Neuronal stem cell (in vitro differentiated cells): ENCODE measurements at regions not wholly inside any gene's neighbourhood (a gene's known extent, or its start where the extent isn't known, plus 50 kb on each side); places are given as distances from the start of the nearest gene placed in this dataset.

Experiments
- DNase-seq: peaks from one replicate; pipeline ENCODE4 v3.0.0-alpha.2; 2013; ENCODE audit warnings: low spot score
- H2AFZ ChIP-seq: one replicate; pipeline ENCODE4 v1.6.1; 2013; ENCODE audit warnings: mild to moderate bottlenecking, low read length, inconsistent platforms
- H2AK5ac ChIP-seq: 2 replicates; pipeline ENCODE4 v1.6.1; 2013; ENCODE audit warnings: low read depth, mild to moderate bottlenecking, inconsistent platforms, low read length, moderate library complexity, mixed read lengths
- H2BK120ac ChIP-seq: 2 replicates; pipeline ENCODE4 v1.6.1; 2013; ENCODE audit warnings: low read depth, mild to moderate bottlenecking, inconsistent platforms, low read length, moderate library complexity, mixed read lengths
- H2BK12ac ChIP-seq: one replicate; pipeline ENCODE4 v1.6.1; 2013; ENCODE audit warnings: low read length, inconsistent platforms
- H2BK15ac ChIP-seq: 2 replicates; pipeline ENCODE4 v1.6.1; 2013; ENCODE audit warnings: mild to moderate bottlenecking, low read length, inconsistent platforms, mixed read lengths
- H2BK5ac ChIP-seq: one replicate; pipeline ENCODE4 v1.6.1; 2013; ENCODE audit warnings: inconsistent platforms, mild to moderate bottlenecking, low read length, moderate library complexity
- H3K14ac ChIP-seq: one replicate; pipeline ENCODE4 v1.6.1; 2013; ENCODE audit warnings: low read length, inconsistent platforms
- H3K18ac ChIP-seq: 2 replicates; pipeline ENCODE4 v1.6.1; 2013; ENCODE audit warnings: low read length, inconsistent platforms
- H3K23ac ChIP-seq: 2 replicates; pipeline ENCODE4 v1.6.1; 2013; ENCODE audit warnings: low read depth, mild to moderate bottlenecking, mixed read lengths, low read length, inconsistent platforms; ENCODE audit not compliant: poor library complexity
- H3K27ac ChIP-seq: replicated peaks from 3 replicates; pipeline ENCODE4 v1.5.1; 2013; ENCODE audit warnings: low read length, inconsistent platforms
- H3K27me3 ChIP-seq, 3 experiments: 2 replicates each; pipeline ENCODE4 v1.6.1; 2013; ENCODE audit warnings: low read length in 3 of 3, mild to moderate bottlenecking in 2 of 3, inconsistent platforms in 1 of 3, low read depth in 1 of 3, mixed read lengths in 1 of 3, moderate library complexity in 1 of 3; ENCODE audit not compliant: control insufficient read depth in 3 of 3, insufficient read depth in 3 of 3
- H3K36me3 ChIP-seq, 2 donors: replicated peaks in 1 of 2; 2 replicates each; pipeline ENCODE4 v1.6.1; 2013; ENCODE audit warnings: low read length in 2 of 2; ENCODE audit not compliant: control insufficient read depth in 2 of 2, insufficient read depth in 2 of 2
- H3K4ac ChIP-seq: 2 replicates; pipeline ENCODE4 v1.6.1; 2013; ENCODE audit warnings: inconsistent platforms, mild to moderate bottlenecking, low read length, moderate library complexity
- H3K4me1 ChIP-seq, 2 donors: 1 replicate in 1 of 2; 2 replicates in 1 of 2; pipeline ENCODE4 v1.6.1; 2013; ENCODE audit warnings: low read length in 2 of 2, low read depth in 1 of 2; ENCODE audit not compliant: control insufficient read depth in 2 of 2, insufficient read depth in 1 of 2
- H3K4me2 ChIP-seq: one replicate; pipeline ENCODE4 v1.6.1; 2013; ENCODE audit warnings: mild to moderate bottlenecking, low read length, inconsistent platforms; ENCODE audit not compliant: insufficient read depth, poor library complexity, severe bottlenecking
- H3K4me3 ChIP-seq, 2 donors: 2 replicates each; pipeline ENCODE4 v1.5.1; 2013; ENCODE audit warnings: low read length in 2 of 2, mild to moderate bottlenecking in 2 of 2, inconsistent platforms in 1 of 2, moderate library complexity in 1 of 2
- H3K79me1 ChIP-seq: one replicate; pipeline ENCODE4 v1.6.1; 2013; ENCODE audit warnings: low read depth, mild to moderate bottlenecking, inconsistent platforms, low read length, moderate library complexity
- H3K9ac ChIP-seq: one replicate; pipeline ENCODE4 v1.6.1; 2013; ENCODE audit warnings: mild to moderate bottlenecking, low read depth, low read length, inconsistent platforms; ENCODE audit not compliant: poor library complexity
- H3K9me3 ChIP-seq, 2 donors: replicated peaks in 1 of 2; 2 replicates each; pipeline versions ENCODE3 to v1.6.1; 2013; ENCODE audit warnings: low read length in 2 of 2, mild to moderate bottlenecking in 2 of 2, inconsistent platforms in 1 of 2, low read depth in 1 of 2, mixed read lengths in 1 of 2, moderate library complexity in 1 of 2; ENCODE audit not compliant: control insufficient read depth in 2 of 2, insufficient read depth in 1 of 2
- H4K8ac ChIP-seq: one replicate; pipeline ENCODE4 v1.6.1; 2013; ENCODE audit warnings: low read depth, mild to moderate bottlenecking, inconsistent platforms, low read length, moderate library complexity
- H4K91ac ChIP-seq: one replicate; pipeline ENCODE4 v1.6.1; 2013; ENCODE audit warnings: low read length, low read depth, mild to moderate bottlenecking, inconsistent platforms; ENCODE audit not compliant: poor library complexity
- WGBS, 2 donors: extraction: QIAGEN DNeasy Blood & Tissue Kit; methylation state at CpG; one replicate each; pipeline ENCODE4 v1.1.7; 2013; ENCODE audit warnings: missing lambda C conversion rate in 2 of 2, mixed read lengths in 1 of 2; ENCODE audit not compliant: insufficient read length in 2 of 2, insufficient replicate concordance in 1 of 2; ENCODE audit errors: extremely low coverage in 2 of 2; 5-methylcytosine and 5-hydroxymethylcytosine counted together

DNA sequence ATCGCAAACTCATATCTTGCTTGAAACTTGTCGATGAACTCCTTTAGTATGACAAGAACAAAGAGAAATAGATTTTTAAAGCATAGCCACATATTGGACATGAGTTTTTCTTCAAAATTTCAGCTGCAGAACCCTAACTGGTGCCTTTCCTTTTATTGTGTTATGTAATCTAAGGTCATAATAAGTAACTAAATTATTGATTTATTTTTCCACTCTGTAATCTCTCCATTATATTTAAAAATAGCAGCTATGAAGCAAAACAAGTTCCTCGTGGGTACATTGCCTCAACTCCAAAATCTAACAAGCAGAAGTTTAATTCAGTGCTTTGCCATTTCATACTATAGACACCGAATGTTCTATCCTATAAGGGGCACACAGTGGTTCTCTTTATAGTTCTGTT is 159.2 kb upstream of the PRSS1 start:
- no peak overlapping the region for H2BK120ac ChIP-seq
- H2AFZ ChIP-seq, result no peak overlapping the region
- no peak overlapping the region for H3K4me2 ChIP-seq
- H3K9ac ChIP-seq, result no peak overlapping the region
- H3K79me1 ChIP-seq, result no peaks in the 10 kb centered on the region
- H3K36me3 ChIP-seq, result no peaks in the 10 kb centered on the region
- H4K8ac ChIP-seq, result no peak overlapping the region
- no peak overlapping the region for H2BK12ac ChIP-seq
- no peak overlapping the region for H3K18ac ChIP-seq
- H3K4me1 ChIP-seq, result no peaks in the 10 kb centered on the region
- H3K27ac ChIP-seq, result no peak overlapping the region
- H3K14ac ChIP-seq, result no peak overlapping the region
- no peak overlapping the region for H4K91ac ChIP-seq
- H3K4ac ChIP-seq, result no peak overlapping the region
- no peak for DNase-seq
- H2AK5ac ChIP-seq, result no peak overlapping the region
- H3K27me3 ChIP-seq, result no peaks in the 10 kb centered on the region
- H2BK15ac ChIP-seq, result no peak overlapping the region
- WGBS, 2 donors, result no CpG with 5 or more reads among the region's 4 CpGs
- no peak overlapping the region for H2BK5ac ChIP-seq
- H3K23ac ChIP-seq, result no peak overlapping the region
- no peak overlapping the region for H3K4me3 ChIP-seq
- no peaks in the 10 kb centered on the region for H3K9me3 ChIP-seq

DNA sequence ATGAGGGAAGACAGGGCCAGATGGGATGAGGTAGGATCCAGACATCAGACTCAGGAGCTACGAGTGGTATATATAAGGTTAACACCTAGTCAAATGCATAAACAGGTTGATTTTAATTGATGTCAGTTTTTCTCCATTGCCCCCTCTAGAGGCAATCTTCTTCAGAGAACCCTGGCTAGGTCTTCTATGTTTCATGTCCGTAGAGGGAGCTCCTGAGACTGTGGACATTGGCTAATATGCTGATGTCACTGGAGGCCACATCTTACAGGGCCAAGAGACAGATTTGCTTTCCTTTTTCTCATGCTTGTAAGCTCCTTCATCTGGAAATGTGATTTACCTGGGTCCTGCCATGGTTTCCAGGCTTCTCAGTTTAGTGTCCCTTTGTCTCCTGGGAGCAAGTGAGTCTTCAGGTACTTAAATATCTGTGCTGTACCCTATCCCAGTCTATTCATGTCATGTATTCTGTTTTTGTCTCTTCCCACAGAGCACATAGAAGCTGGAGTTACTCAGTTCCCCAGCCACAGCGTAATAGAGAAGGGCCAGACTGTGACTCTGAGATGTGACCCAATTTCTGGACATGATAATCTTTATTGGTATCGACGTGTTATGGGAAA is 161.6 kb upstream of the PRSS1 start:
- Histone ChIP-seq H2AFZ (no peak overlapping the region), H3K4ac (no peak overlapping the region), H2BK5ac (no peak overlapping the region), H3K27ac (no peak overlapping the region), H3K4me3 (no peak overlapping the region), H3K9me3 (no peaks in the 10 kb centered on the region), H3K23ac (no peak overlapping the region), H3K79me1 (no peaks in the 10 kb centered on the region), H3K36me3 (no peaks in the 10 kb centered on the region), H3K9ac (no peak overlapping the region), H3K14ac (no peak overlapping the region), H4K8ac (no peak overlapping the region), H4K91ac (no peak overlapping the region), H2AK5ac (no peak overlapping the region), H3K4me2 (no peak overlapping the region), H3K4me1 (no peaks in the 10 kb centered on the region), H2BK15ac (no peak overlapping the region), H3K27me3 (no peaks in the 10 kb centered on the region), H2BK12ac (no peak overlapping the region), H2BK120ac (no peak overlapping the region), H3K18ac (no peak overlapping the region)
- no CpG with 5 or more reads among the region's 5 CpGs for WGBS, 2 donors
- peak; percentile 11 for DNase-seq

DNA sequence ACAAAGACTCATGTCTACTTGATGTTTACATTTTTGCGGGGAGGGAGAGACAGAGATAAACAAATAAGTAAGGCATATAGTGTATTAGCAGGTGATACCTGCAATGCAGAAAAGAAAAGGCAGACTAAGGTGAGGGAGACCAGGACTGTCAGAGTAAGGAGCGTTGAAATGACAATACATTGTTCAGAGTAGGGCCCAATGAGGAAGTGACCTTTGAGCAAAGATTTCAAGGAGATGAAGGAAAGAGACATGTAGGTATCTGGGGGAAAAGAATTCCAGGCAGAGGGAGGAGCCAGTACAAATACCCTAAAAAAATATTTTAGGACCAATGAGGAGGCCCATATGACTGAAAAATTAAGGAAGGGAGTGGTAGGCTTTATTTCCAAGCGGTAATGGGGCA is 162.7 kb upstream of the PRSS1 start:
- H3K4me2 ChIP-seq, result no peak overlapping the region
- H2BK120ac ChIP-seq, result no peak overlapping the region
- no peak overlapping the region for H2BK15ac ChIP-seq
- H2AFZ ChIP-seq, result no peak overlapping the region
- no peak overlapping the region for H4K8ac ChIP-seq
- no peaks in the 10 kb centered on the region for H3K4me1 ChIP-seq
- H4K91ac ChIP-seq, result no peak overlapping the region
- no peak overlapping the region for H2BK5ac ChIP-seq
- H2BK12ac ChIP-seq, result no peak overlapping the region
- H3K23ac ChIP-seq, result no peak overlapping the region
- H3K4me3 ChIP-seq, result no peak overlapping the region
- H3K27ac ChIP-seq, result no peak overlapping the region
- H3K14ac ChIP-seq, result no peak overlapping the region
- H3K79me1 ChIP-seq, result no peaks in the 10 kb centered on the region
- WGBS, 2 donors, result no CpG with 5 or more reads among the region's 3 CpGs
- H3K27me3 ChIP-seq, result no peaks in the 10 kb centered on the region
- H3K9me3 ChIP-seq, result no peaks in the 10 kb centered on the region
- H3K36me3 ChIP-seq, result no peaks in the 10 kb centered on the region
- H2AK5ac ChIP-seq, result no peak overlapping the region
- no peak overlapping the region for H3K18ac ChIP-seq
- DNase-seq, result no peak
- no peak overlapping the region for H3K9ac ChIP-seq
- no peak overlapping the region for H3K4ac ChIP-seq

DNA sequence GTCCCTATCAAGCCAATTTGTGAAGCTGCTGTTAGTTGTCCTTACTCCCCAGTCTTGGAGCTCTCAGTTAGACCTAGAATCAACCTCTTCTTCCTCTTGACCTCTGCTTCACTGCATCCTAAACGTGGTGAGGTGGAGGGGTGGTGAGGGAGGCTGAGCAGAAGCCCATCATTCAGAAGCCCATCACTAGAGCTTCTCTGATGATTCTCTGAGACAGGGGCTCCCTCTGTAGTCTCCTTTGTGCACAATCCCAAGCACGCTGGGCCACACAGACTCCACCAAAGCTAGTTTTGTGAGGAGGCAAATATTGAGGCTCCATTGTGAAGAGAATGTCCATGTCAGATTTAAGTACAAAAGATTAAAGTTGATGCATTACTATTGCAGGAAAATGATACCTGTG is 163.8 kb upstream of the PRSS1 start:
- H2AK5ac ChIP-seq, result no peak overlapping the region
- no peak overlapping the region for H2BK120ac ChIP-seq
- no peak overlapping the region for H3K18ac ChIP-seq
- H4K91ac ChIP-seq, result no peak overlapping the region
- H3K27ac ChIP-seq, result no peak overlapping the region
- H3K4me2 ChIP-seq, result no peak overlapping the region
- H3K4ac ChIP-seq, result no peak overlapping the region
- no peak overlapping the region for H3K9ac ChIP-seq
- H2BK5ac ChIP-seq, result no peak overlapping the region
- no peak overlapping the region for H3K14ac ChIP-seq
- H3K27me3 ChIP-seq, result no peaks in the 10 kb centered on the region
- no peak overlapping the region for H3K23ac ChIP-seq
- DNase-seq, result no peak
- H2AFZ ChIP-seq, result no peak overlapping the region
- no peaks in the 10 kb centered on the region for H3K9me3 ChIP-seq
- H3K36me3 ChIP-seq, result no peaks in the 10 kb centered on the region
- no peak overlapping the region for H4K8ac ChIP-seq
- whole genome bisulfite sequencing, 2 donors, result no CpG with 5 or more reads among the region's 2 CpGs
- H2BK15ac ChIP-seq, result no peak overlapping the region
- no peaks in the 10 kb centered on the region for H3K79me1 ChIP-seq
- no peaks in the 10 kb centered on the region for H3K4me1 ChIP-seq
- no peak overlapping the region for H2BK12ac ChIP-seq
- no peak overlapping the region for H3K4me3 ChIP-seq
